Esophagus muscularis mucosa (tissue), 4 donors: ENCODE measurements at regions not wholly inside any gene's neighbourhood (a gene's known extent, or its start where the extent isn't known, plus 50 kb on each side); places are given as distances from the start of the nearest gene placed in this dataset.

Experiments
- DNase-seq: peaks from one replicate; pipeline ENCODE4 v3.0.0-alpha.2; 2017; ENCODE audit errors: extremely low spot score
- H3K27ac ChIP-seq, 4 donors: fragments of 200-600 bp; sonication (generic); replicated peaks in 1 of 4; 1 replicate in 3 of 4; 2 replicates in 1 of 4; pipeline ENCODE4 v1.5.1; 2016 to 2019; ENCODE audit warnings: mild to moderate bottlenecking in 1 of 4
- H3K27me3 ChIP-seq, 4 donors: fragments of 200-600 bp; sonication (generic); one replicate each; pipeline versions ENCODE4 v1.5.1 to v1.6.0; 2016 to 2019
- H3K36me3 ChIP-seq, 4 donors: fragments of 200-600 bp; sonication (generic); one replicate each; pipeline ENCODE4 v1.5.1; 2016 to 2019
- H3K4me1 ChIP-seq, 4 donors: fragments of 200-600 bp; sonication (generic); one replicate each; pipeline ENCODE4 v1.5.1; 2016 to 2019
- H3K4me3 ChIP-seq, 4 donors: fragments of 200-600 bp; sonication (generic); 1 replicate in 2 of 4; 2 replicates in 2 of 4; pipeline ENCODE4 v1.5.1; 2016 to 2019; ENCODE audit warnings: mild to moderate bottlenecking in 4 of 4, moderate library complexity in 1 of 4
- H3K9me3 ChIP-seq, 4 donors: fragments of 200-600 bp; sonication (generic); 1 replicate in 3 of 4; 2 replicates in 1 of 4; pipeline ENCODE4 v1.5.1; 2016 to 2019
- CTCF ChIP-seq, 3 experiments: fragments of 200-600 bp in 2 of 3; fragments of 450-650 bp in 1 of 3; sonication (generic) in 2 of 3; IDR thresholded peaks; one replicate each; pipeline ENCODE4 v1.5.1; 2017 to 2019; ENCODE audit warnings: antibody characterized with exemption in 3 of 3, mild to moderate bottlenecking in 2 of 3, moderate library complexity in 1 of 3
- EP300 ChIP-seq: sonication (generic); formaldehyde crosslinking; IDR thresholded peaks from one replicate; pipeline ENCODE4 v1.6.1; 2017; ENCODE audit warnings: antibody characterized with exemption
- POLR2A ChIP-seq: fragments of 450-650 bp; IDR thresholded peaks from one replicate; pipeline ENCODE4 v1.6.1; 2017; ENCODE audit warnings: antibody characterized with exemption, moderate library complexity, mild to moderate bottlenecking, low read depth
- POLR2AphosphoS5 ChIP-seq, 2 donors: sonication (generic); formaldehyde crosslinking; IDR thresholded peaks; one replicate each; pipeline ENCODE4 v1.6.1; 2017; ENCODE audit warnings: antibody characterized with exemption in 2 of 2
- WGBS: methylation state at CpG from one replicate; pipeline ENCODE4 v1.1.5; 2018; 5-methylcytosine and 5-hydroxymethylcytosine counted together
- intact Hi-C: fragments of 100-400 bp; cut with DNase I; formaldehyde crosslinking; loops from one replicate; pipeline ENCODE4 v1.15.1; 2023

- Histone ChIP-seq H3K27me3 (no peaks in the 10 kb centered on the region), H3K9me3 (no peaks in the 10 kb centered on the region), H3K4me3 (no peak overlapping the region), H3K36me3 (no peaks in the 10 kb centered on the region), H3K4me1 (peaks cover 37 to 47% (median 40%) of the 10 kb centered on the region in 4 donors), H3K27ac (peak overlapping the region in 1 of 4 donors; percentile 77)
- DNase-seq: no peak
- WGBS: 81% methylated on average over 1 of the region's 1 CpG
- intact Hi-C loops: no loop called here
- TF ChIP-seq EP300 (no peak), POLR2AphosphoS5 (IDR thresholded peaks at IDR 0.05) (no peak), CTCF (IDR thresholded peaks at IDR 0.05) (no peak), POLR2A (no peak)
Measured at GRCh38 chr6:11368760-11369159, 136.3 kb upstream of the NEDD9 start.

- WGBS: 91% methylated on average over 5 of the region's 5 CpGs
- no peak for TF ChIP-seq EP300
- TF ChIP-seq POLR2A: no peak
- TF ChIP-seq CTCF (IDR thresholded peaks at IDR 0.05): no peak
- TF ChIP-seq POLR2AphosphoS5 (IDR thresholded peaks at IDR 0.05): no peak
- DNase-seq: no peak
- Histone ChIP-seq H3K27ac (peak overlapping the region in 3 of 4 donors; percentile 8 to 78 (median 77)), H3K4me1 (peaks cover 37 to 47% (median 42%) of the 10 kb centered on the region in 4 donors), H3K4me3 (no peak overlapping the region), H3K27me3 (no peaks in the 10 kb centered on the region), H3K36me3 (no peaks in the 10 kb centered on the region), H3K9me3 (no peaks in the 10 kb centered on the region)
- intact Hi-C loops: no loop called here
Measured at GRCh38 chr6:11368264-11368663, 135.8 kb upstream of the NEDD9 start.

GRCh38 chr6:11367638-11368199, 135.3 kb upstream of the NEDD9 start:
- Histone ChIP-seq H3K27me3 (no peaks in the 10 kb centered on the region), H3K4me1 (peaks cover 37 to 47% (median 42%) of the 10 kb centered on the region in 4 donors), H3K9me3 (no peaks in the 10 kb centered on the region), H3K36me3 (no peaks in the 10 kb centered on the region), H3K27ac (peak overlapping the region; percentile 4 to 78 (median 42)), H3K4me3 (no peak overlapping the region)
- TF ChIP-seq CTCF (IDR thresholded peaks at IDR 0.05) (no peak), POLR2A (no peak), EP300 (no peak)
- intact Hi-C loops: no loop called here
- 72% methylated on average over 6 of the region's 6 CpGs for WGBS
- no peak for DNase-seq

- TF ChIP-seq POLR2A: no peak
- TF ChIP-seq CTCF (IDR thresholded peaks at IDR 0.05): no peak
- TF ChIP-seq EP300: no peak
- TF ChIP-seq POLR2AphosphoS5 (IDR thresholded peaks at IDR 0.05): no peak
- peaks cover 37 to 47% (median 42%) of the 10 kb centered on the region in 4 donors for H3K4me1 ChIP-seq
- peak overlapping the region; percentile 8 to 78 (median 52) for H3K27ac ChIP-seq
- no peak for DNase-seq
- H3K27me3 ChIP-seq: no peaks in the 10 kb centered on the region
- H3K9me3 ChIP-seq: no peaks in the 10 kb centered on the region
- H3K4me3 ChIP-seq: no peak overlapping the region
- WGBS: 39% methylated on average over 4 of the region's 4 CpGs
- intact Hi-C loops: no loop called here
- no peaks in the 10 kb centered on the region for H3K36me3 ChIP-seq
Measured at GRCh38 chr6:11366934-11367637, 134.6 kb upstream of the NEDD9 start.
